H1 (cell line): ENCODE measurements at regions not wholly inside any gene's neighbourhood (a gene's known extent, or its start where the extent isn't known, plus 50 kb on each side); places are given as distances from the start of the nearest gene placed in this dataset.

Experiments
- CTCF ChIA-PET: fragments of 300-600 bp; sonication (Branson Sonifier 250); formaldehyde crosslinking; loops from one replicate; lab custom pipeline; 2021; ENCODE audit not compliant: partially characterized antibody; lab: Charles Lee
- POLR2A ChIA-PET: fragments of 300-600 bp; sonication (Branson Sonifier 250); formaldehyde crosslinking; loops from one replicate; lab custom pipeline; 2021; ENCODE audit warnings: inconsistent platforms; ENCODE audit not compliant: partially characterized antibody; lab: Charles Lee
- DNase-seq, 2 experiments: peaks; one replicate each; pipeline versions ENCODE4 v3.0.0 to v3.0.0-alpha.2; 2010 to 2022; ENCODE audit warnings: low spot score in 2 of 2, low read depth in 1 of 2, mixed read lengths in 1 of 2
- FAIRE-seq: peaks from 2 replicates; lab custom pipeline; 2011; peaks lifted over from hg19 to GRCh38; lab: Jason Lieb, UNC
- H2AFZ ChIP-seq: 2 replicates; pipeline ENCODE4 v1.8.1; 2012; ENCODE audit warnings: low read length, inconsistent platforms
- H2AK5ac ChIP-seq: 2 replicates; pipeline ENCODE4 v1.6.1; 2013; ENCODE audit warnings: low read depth, low read length
- H2BK120ac ChIP-seq: replicated peaks from 2 replicates; pipeline ENCODE3; 2013; ENCODE audit warnings: low read depth, low read length, inconsistent platforms
- H2BK12ac ChIP-seq: 2 replicates; pipeline ENCODE4 v1.6.1; 2013; ENCODE audit warnings: low read depth, low read length
- H2BK15ac ChIP-seq: 2 replicates; pipeline ENCODE4 v1.6.1; 2013; ENCODE audit warnings: low read length
- H2BK20ac ChIP-seq: 2 replicates; pipeline ENCODE4 v1.6.1; 2013; ENCODE audit warnings: low read length
- H2BK5ac ChIP-seq: 2 replicates; pipeline ENCODE4 v1.6.1; 2013; ENCODE audit warnings: low read depth, low read length
- H3K14ac ChIP-seq: 2 replicates; pipeline ENCODE4 v1.6.1; 2013; ENCODE audit warnings: inconsistent platforms; ENCODE audit not compliant: insufficient read length
- H3K18ac ChIP-seq: 2 replicates; pipeline ENCODE4 v1.6.1; 2013; ENCODE audit warnings: low read length; ENCODE audit errors: extremely low read depth
- H3K23ac ChIP-seq: 2 replicates; pipeline ENCODE4 v1.6.1; 2013; ENCODE audit warnings: inconsistent platforms; ENCODE audit not compliant: insufficient read length
- H3K23me2 ChIP-seq: 2 replicates; pipeline ENCODE4 v1.6.1; 2013; ENCODE audit warnings: low read depth, low read length
- H3K27ac ChIP-seq: 2 replicates; pipeline ENCODE4 v1.6.1; 2011; ENCODE audit warnings: low read depth, low read length, inconsistent platforms
- H3K27me3 ChIP-seq, 4 experiments: replicated peaks in 1 of 4; 1 replicate in 1 of 4; 2 replicates in 3 of 4; pipeline versions ENCODE4 v1.6.1 to v1.8.1; 2011 to 2013; ENCODE audit warnings: low read length in 3 of 4, mild to moderate bottlenecking in 3 of 4, inconsistent platforms in 2 of 4, mixed read lengths in 2 of 4, moderate library complexity in 1 of 4; ENCODE audit not compliant: control insufficient read depth in 3 of 4, insufficient read depth in 3 of 4; ENCODE audit errors: extremely low read depth in 1 of 4
- H3K36me3 ChIP-seq, 4 experiments: 2 replicates each; pipeline versions ENCODE4 v1.6.1 to v1.8.1; 2011 to 2013; ENCODE audit warnings: mild to moderate bottlenecking in 4 of 4, low read length in 3 of 4, moderate library complexity in 2 of 4, control low read depth in 1 of 4, inconsistent platforms in 1 of 4; ENCODE audit not compliant: insufficient read depth in 4 of 4, control insufficient read depth in 2 of 4
- H3K4ac ChIP-seq: replicated peaks from 2 replicates; pipeline ENCODE3; 2013; ENCODE audit warnings: low read length, low read depth, mixed read lengths, inconsistent platforms; ENCODE audit not compliant: insufficient read length
- H3K4me1 ChIP-seq, 4 experiments: replicated peaks in 1 of 4; 1 replicate in 1 of 4; 2 replicates in 3 of 4; pipeline versions ENCODE4 v1.6.1 to v1.8.1; 2011 to 2013; ENCODE audit warnings: low read length in 3 of 4, inconsistent platforms in 2 of 4, mixed read lengths in 1 of 4; ENCODE audit not compliant: insufficient read depth in 4 of 4, control insufficient read depth in 3 of 4
- H3K4me2 ChIP-seq, 2 experiments: 2 replicates each; pipeline versions ENCODE4 v1.6.1 to v1.8.1; 2011 to 2013; ENCODE audit warnings: low read depth in 2 of 2, low read length in 2 of 2, control low read depth in 1 of 2, inconsistent platforms in 1 of 2, mild to moderate bottlenecking in 1 of 2; ENCODE audit not compliant: insufficient read depth in 1 of 2
- H3K4me3 ChIP-seq, 4 experiments: fragments of 200-600, 300-600 bp in 1 of 4; sonication (generic), shearing (Covaris generic), sonication (Bioruptor Twin) in 1 of 4; 2 replicates each; pipeline versions ENCODE4 v1.5.1 to v1.8.1; 2011 to 2016; ENCODE audit warnings: low read length in 4 of 4, low read depth in 3 of 4, control low read depth in 2 of 4, inconsistent platforms in 2 of 4, mild to moderate bottlenecking in 2 of 4, mixed read lengths in 1 of 4, moderate library complexity in 1 of 4; ENCODE audit not compliant: insufficient read depth in 2 of 4; ENCODE audit errors: extremely low read depth in 1 of 4
- H3K56ac ChIP-seq: replicated peaks from 2 replicates; pipeline ENCODE3; 2013; ENCODE audit warnings: low read depth, mild to moderate bottlenecking, mixed read lengths, low read length, inconsistent platforms; ENCODE audit not compliant: insufficient read length
- H3K79me1 ChIP-seq: 2 replicates; pipeline ENCODE4 v1.6.1; 2013; ENCODE audit warnings: low read depth, low read length, control low read depth
- H3K79me2 ChIP-seq, 2 experiments: 2 replicates each; pipeline versions ENCODE4 v1.6.1 to v1.8.1; 2012 to 2013; ENCODE audit warnings: low read length in 2 of 2, mild to moderate bottlenecking in 2 of 2, inconsistent platforms in 1 of 2; ENCODE audit not compliant: insufficient read depth in 2 of 2, control insufficient read depth in 1 of 2
- H3K9ac ChIP-seq, 4 experiments: replicated peaks in 1 of 4; 1 replicate in 1 of 4; 2 replicates in 3 of 4; pipeline versions ENCODE4 v1.6.1 to v1.8.1; 2011 to 2013; ENCODE audit warnings: low read depth in 3 of 4, low read length in 3 of 4, control low read depth in 2 of 4, mild to moderate bottlenecking in 2 of 4, moderate library complexity in 2 of 4, inconsistent platforms in 1 of 4; ENCODE audit errors: extremely low read depth in 1 of 4
- H3K9me3 ChIP-seq, 2 experiments: 2 replicates each; pipeline versions ENCODE4 v1.6.1 to v1.8.1; 2012 to 2013; ENCODE audit warnings: mild to moderate bottlenecking in 2 of 2, moderate library complexity in 2 of 2, control low read depth in 1 of 2, inconsistent platforms in 1 of 2, low read depth in 1 of 2, low read length in 1 of 2, mixed read lengths in 1 of 2; ENCODE audit not compliant: insufficient read depth in 2 of 2
- H4K20me1 ChIP-seq, 2 experiments: replicated peaks in 1 of 2; 2 replicates each; pipeline versions ENCODE3 to v1.8.1; 2011 to 2013; ENCODE audit warnings: inconsistent platforms in 2 of 2, low read length in 2 of 2, mild to moderate bottlenecking in 1 of 2; ENCODE audit not compliant: insufficient read depth in 2 of 2, control insufficient read depth in 1 of 2
- H4K5ac ChIP-seq: 2 replicates; pipeline ENCODE4 v1.6.1; 2013; ENCODE audit warnings: low read length, low read depth, mixed read lengths, inconsistent platforms; ENCODE audit not compliant: insufficient read length
- H4K8ac ChIP-seq: 2 replicates; pipeline ENCODE4 v1.8.0; 2013; ENCODE audit warnings: mild to moderate bottlenecking, moderate library complexity, low read length, inconsistent platforms; ENCODE audit not compliant: insufficient read depth; ENCODE audit errors: extremely low read depth
- H4K91ac ChIP-seq: replicated peaks from 2 replicates; pipeline ENCODE3; 2013; ENCODE audit warnings: low read length, mixed read lengths, inconsistent platforms; ENCODE audit not compliant: insufficient read length
- ASH2L ChIP-seq: fragments of 200-600, 300-600 bp; sonication (generic); IDR thresholded peaks from one replicate; pipeline ENCODE4 v1.7.1; 2017; ENCODE audit warnings: low read length
- CBX8 ChIP-seq: fragments of 300-800, 300-1000 bp; sonication (generic); IDR thresholded peaks from 2 replicates; pipeline ENCODE4 v1.7.1; 2016; ENCODE audit warnings: low read depth, low read length, borderline replicate concordance
- CEBPB ChIP-seq: IDR thresholded peaks from 2 replicates; pipeline ENCODE4 v1.6.1; 2012; ENCODE audit warnings: low read depth, low read length
- CREB1 ChIP-seq: IDR thresholded peaks from 2 replicates; pipeline ENCODE4 v1.6.1; 2012; ENCODE audit warnings: inconsistent platforms
- FOSL1 ChIP-seq: IDR thresholded peaks from 2 replicates; pipeline ENCODE4 v1.6.1; 2011; ENCODE audit warnings: mild to moderate bottlenecking, low read depth, low read length, moderate library complexity; ENCODE audit not compliant: insufficient read depth
- HDAC6 ChIP-seq: IDR thresholded peaks from one replicate; pipeline ENCODE4 v1.7.1; 2012; ENCODE audit warnings: low read depth, mild to moderate bottlenecking, inconsistent platforms, low read length, moderate library complexity
- KDM1A ChIP-seq: fragments of 200-600, 300-600 bp; sonication (generic); IDR thresholded peaks from 2 replicates; pipeline ENCODE4 v1.7.1; 2016; ENCODE audit warnings: mild to moderate bottlenecking, low read length, borderline replicate concordance
- MAFK ChIP-seq: IDR thresholded peaks from 2 replicates; pipeline ENCODE4 v1.6.1; 2012; ENCODE audit warnings: low read depth, mild to moderate bottlenecking, improper control_type of control experiment, low read length
- RXRA ChIP-seq: IDR thresholded peaks from 2 replicates; pipeline ENCODE4 v1.6.1; 2011; ENCODE audit warnings: low read depth, mild to moderate bottlenecking, low read length, moderate library complexity; ENCODE audit not compliant: insufficient read depth
- SIX5 ChIP-seq: IDR thresholded peaks from 2 replicates; pipeline ENCODE4 v1.6.1; 2011; ENCODE audit warnings: mild to moderate bottlenecking, low read depth, low read length
- WGBS, 2 experiments: shearing (Covaris generic) in 1 of 2; methylation state at CpG; one replicate each; pipeline versions ENCODE4 v1.1.6 to v1.1.7; 2013 to 2015; ENCODE audit warnings: low lambda C conversion rate in 2 of 2, mixed read lengths in 2 of 2, inconsistent platforms in 1 of 2, low coverage in 1 of 2, missing lambda C conversion rate in 1 of 2; ENCODE audit not compliant: insufficient replicate concordance in 2 of 2, insufficient coverage in 1 of 2, insufficient read length in 1 of 2; ENCODE audit errors: extremely low coverage in 1 of 2, missing lambda C conversion rate in 1 of 2; 5-methylcytosine and 5-hydroxymethylcytosine counted together
- TF ChIP-seq, protein P1 (sequence below), 3 experiments: IDR thresholded peaks; 1 replicate in 2 of 3; 2 replicates in 1 of 3; pipeline versions ENCODE4 v1.5.1 to v1.6.1; 2011; ENCODE audit warnings: low read length in 3 of 3, mild to moderate bottlenecking in 3 of 3, inconsistent platforms in 2 of 3, low read depth in 1 of 3, moderate library complexity in 1 of 3; ENCODE audit not compliant: insufficient read depth in 1 of 3; ENCODE audit errors: control extremely low read depth in 1 of 3

DNA sequence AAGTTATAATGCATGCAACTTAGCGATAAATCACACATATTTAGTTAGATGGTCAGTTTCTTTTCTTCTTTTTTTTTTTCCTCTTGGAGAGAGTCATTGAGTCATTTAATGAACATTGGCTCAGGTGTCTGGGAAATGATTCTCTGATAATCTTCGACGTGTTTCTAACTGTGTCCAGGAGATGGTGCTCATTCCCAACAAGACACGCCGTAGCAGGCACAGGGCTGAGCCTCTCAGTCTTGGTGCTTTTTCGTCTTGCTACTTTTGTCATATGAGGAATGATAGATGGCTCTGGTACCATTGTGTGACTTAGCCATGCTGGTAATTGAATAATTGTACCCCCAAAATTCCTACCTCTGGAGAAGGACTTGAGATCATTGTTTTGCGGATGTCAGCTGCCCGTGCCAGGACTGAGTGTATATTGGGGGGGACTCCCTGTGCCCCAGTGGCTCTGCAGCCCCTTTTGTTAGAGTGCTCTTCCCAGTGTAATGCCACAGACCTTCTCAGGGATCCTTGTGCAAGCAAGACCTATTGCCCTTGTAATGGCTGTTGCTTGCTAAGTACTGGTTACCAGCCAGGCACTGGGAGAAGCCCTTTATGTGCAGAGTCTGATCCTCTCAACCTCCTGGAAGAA is 107.6 kb upstream of the CYRIA start:
- 0 out of 2 replicates have a peak overlapping the region, but pooled peaks have one; percentile 73 for H2BK20ac ChIP-seq
- 36% methylated on average over 8 of the region's 8 CpGs; no CpG with 5 or more reads in 1 of the 2 experiments for WGBS, 2 experiments
- H3K23ac ChIP-seq = no peak overlapping the region
- no peaks in the 10 kb centered on the region for H3K79me1 ChIP-seq
- H4K5ac ChIP-seq = no peak overlapping the region
- no peaks in the 10 kb centered on the region for H4K20me1 ChIP-seq
- peak overlapping the region; percentile 13; the same call in 1 of the 2 replicates for H2BK12ac ChIP-seq
- H3K4ac ChIP-seq = no peak overlapping the region
- H3K23me2 ChIP-seq = no peaks in the 10 kb centered on the region; the same call in 1 of the 2 replicates
- no peak overlapping the region for H3K14ac ChIP-seq
- no peak overlapping the region for H3K27ac ChIP-seq
- H3K9ac ChIP-seq = no peak overlapping the region
- H2BK5ac ChIP-seq = no peak overlapping the region
- no peak overlapping the region for H4K8ac ChIP-seq
- no peak overlapping the region for H3K4me3 ChIP-seq
- no peaks in the 10 kb centered on the region for H3K79me2 ChIP-seq
- H2BK120ac ChIP-seq = no peak overlapping the region
- H3K4me2 ChIP-seq = no peak overlapping the region
- FAIRE-seq = peak; percentile 87
- H4K91ac ChIP-seq = no peak overlapping the region
- POLR2A ChIA-PET = no interaction called here
- CTCF ChIA-PET = interaction anchor here (0.6 to 8.4 kb wide), 44 partner anchors 9 to 1487 kb away, joined by 3 to 63 read pairs (median 4); partner anchors contain the start of gene VSNL1
- no peak overlapping the region for H3K56ac ChIP-seq
- no peak overlapping the region for H2AK5ac ChIP-seq
- no peaks in the 10 kb centered on the region for H3K27me3 ChIP-seq
- H3K36me3 ChIP-seq = no peaks in the 10 kb centered on the region
- no peaks in the 10 kb centered on the region for H3K9me3 ChIP-seq
- peak overlapping the region; percentile 51 for H2AFZ ChIP-seq
- DNase-seq = peak in 1 of 2 experiments; percentile 62
- H2BK15ac ChIP-seq = peak overlapping the region; percentile 23; the same call in 1 of the 2 replicates
- H3K18ac ChIP-seq = no peak overlapping the region
- peaks cover 0 to 12% (median 3%) of the 10 kb centered on the region in 4 experiments; a peak in 2 of 7 replicates for H3K4me1 ChIP-seq
- no peak for TF ChIP-seq MAFK
- TF ChIP-seq CREB1 = 0 out of 2 replicates have a peak, but pooled peaks have one; percentile 31
- TF ChIP-seq RXRA = no peak
- no peak for TF ChIP-seq CEBPB
- TF ChIP-seq KDM1A = no peak
- TF ChIP-seq ASH2L = no peak
- TF ChIP-seq, protein P1, sequence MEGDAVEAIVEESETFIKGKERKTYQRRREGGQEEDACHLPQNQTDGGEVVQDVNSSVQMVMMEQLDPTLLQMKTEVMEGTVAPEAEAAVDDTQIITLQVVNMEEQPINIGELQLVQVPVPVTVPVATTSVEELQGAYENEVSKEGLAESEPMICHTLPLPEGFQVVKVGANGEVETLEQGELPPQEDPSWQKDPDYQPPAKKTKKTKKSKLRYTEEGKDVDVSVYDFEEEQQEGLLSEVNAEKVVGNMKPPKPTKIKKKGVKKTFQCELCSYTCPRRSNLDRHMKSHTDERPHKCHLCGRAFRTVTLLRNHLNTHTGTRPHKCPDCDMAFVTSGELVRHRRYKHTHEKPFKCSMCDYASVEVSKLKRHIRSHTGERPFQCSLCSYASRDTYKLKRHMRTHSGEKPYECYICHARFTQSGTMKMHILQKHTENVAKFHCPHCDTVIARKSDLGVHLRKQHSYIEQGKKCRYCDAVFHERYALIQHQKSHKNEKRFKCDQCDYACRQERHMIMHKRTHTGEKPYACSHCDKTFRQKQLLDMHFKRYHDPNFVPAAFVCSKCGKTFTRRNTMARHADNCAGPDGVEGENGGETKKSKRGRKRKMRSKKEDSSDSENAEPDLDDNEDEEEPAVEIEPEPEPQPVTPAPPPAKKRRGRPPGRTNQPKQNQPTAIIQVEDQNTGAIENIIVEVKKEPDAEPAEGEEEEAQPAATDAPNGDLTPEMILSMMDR (IDR thresholded peaks at IDR 0.05; ENCODE audit: control extremely low read depth in 1 of 3, insufficient read depth in 1 of 3, low read depth in 1 of 3, low read length in 3 of 3) = peak; percentile 53 to 79 (median 72)
- TF ChIP-seq HDAC6 = no peak
- TF ChIP-seq SIX5 = no peak
- no peak for TF ChIP-seq FOSL1
- no peak for TF ChIP-seq CBX8
